ENCODE measurements at regions not wholly inside any gene's neighbourhood (a gene's known extent, or its start where the extent isn't known, plus 50 kb on each side); places are given as distances from the start of the nearest gene placed in this dataset.

GRCh38 chr2:200736646-200737274 lies 75.0 kb upstream of the BZW1 start:
- H3K36me3 ChIP-seq (ENCODE audit: control insufficient read depth in 4 of 4, insufficient read depth in 4 of 4, low read length in 4 of 4), result no peaks in the 10 kb centered on the region
- peaks cover 7 to 32% (median 11%) of the 10 kb centered on the region in 5 donors for H3K4me1 ChIP-seq (ENCODE audit: control insufficient read depth in 5 of 5, insufficient read depth in 5 of 5, low read length in 5 of 5)
- peak overlapping the region in 1 of 2 donors; percentile 11 for H3K9ac ChIP-seq (ENCODE audit: insufficient read depth in 1 of 2, low read length in 2 of 2)
- H3K27ac ChIP-seq (ENCODE audit: low read depth in 1 of 2, low read length in 1 of 2), result no peak overlapping the region
- H3K9me3 ChIP-seq (ENCODE audit: control insufficient read depth in 4 of 4, insufficient read depth in 3 of 4, low read length in 3 of 4), result no peaks in the 10 kb centered on the region
- no peak overlapping the region for H3K4me3 ChIP-seq
- WGBS, 2 donors, result 44 to 68% methylated on average over 6 of the region's 6 CpGs
- DNase-seq (peak; percentile 41 to 76 (median 65)), ATAC-seq (ENCODE audit: insufficient read depth, low FRiP score) (no peak)
- no peak for TF ChIP-seq CTCF (IDR thresholded peaks at IDR 0.05; ENCODE audit: control extremely low read depth, extremely low read depth)
- H3K27me3 ChIP-seq (ENCODE audit: control insufficient read depth in 3 of 3, insufficient read depth in 3 of 3, low read length in 2 of 3), result no peaks in the 10 kb centered on the region

- H3K27ac ChIP-seq (ENCODE audit: low read depth in 1 of 2, low read length in 1 of 2), result no peak overlapping the region
- no peak overlapping the region for H3K4me3 ChIP-seq
- TF ChIP-seq CTCF (IDR thresholded peaks at IDR 0.05; ENCODE audit: control extremely low read depth, extremely low read depth), result no peak
- no peaks in the 10 kb centered on the region for H3K36me3 ChIP-seq (ENCODE audit: control insufficient read depth in 4 of 4, insufficient read depth in 4 of 4, low read length in 4 of 4)
- WGBS, 2 donors, result 87 to 93% methylated on average over 4 of the region's 4 CpGs
- ATAC-seq (ENCODE audit: insufficient read depth, low FRiP score), result no peak
- H3K9me3 ChIP-seq (ENCODE audit: control insufficient read depth in 4 of 4, insufficient read depth in 3 of 4, low read length in 3 of 4), result no peaks in the 10 kb centered on the region
- H3K4me1 ChIP-seq (ENCODE audit: control insufficient read depth in 5 of 5, insufficient read depth in 5 of 5, low read length in 5 of 5), result peaks cover 7 to 41% (median 19%) of the 10 kb centered on the region in 5 donors
- no peak overlapping the region for H3K9ac ChIP-seq (ENCODE audit: insufficient read depth in 1 of 2, low read length in 2 of 2)
- no peaks in the 10 kb centered on the region for H3K27me3 ChIP-seq (ENCODE audit: control insufficient read depth in 3 of 3, insufficient read depth in 3 of 3, low read length in 2 of 3)
- no peak for DNase-seq
Observed at GRCh38 chr2:200737585-200737984, 74.1 kb upstream of the BZW1 start.

- no peak for ATAC-seq (ENCODE audit: insufficient read depth, low FRiP score)
- H3K27me3 ChIP-seq (ENCODE audit: control insufficient read depth in 3 of 3, insufficient read depth in 3 of 3, low read length in 2 of 3), result no peaks in the 10 kb centered on the region
- 93 to 94% methylated on average over 7 of the region's 7 CpGs for WGBS, 2 donors
- H3K9me3 ChIP-seq (ENCODE audit: control insufficient read depth in 4 of 4, insufficient read depth in 3 of 4, low read length in 3 of 4), result no peaks in the 10 kb centered on the region
- H3K4me1 ChIP-seq (ENCODE audit: control insufficient read depth in 5 of 5, insufficient read depth in 5 of 5, low read length in 5 of 5), result peaks cover 7 to 51% (median 28%) of the 10 kb centered on the region in 5 donors
- TF ChIP-seq CTCF (IDR thresholded peaks at IDR 0.05; ENCODE audit: control extremely low read depth, extremely low read depth), result no peak
- no peak overlapping the region for H3K9ac ChIP-seq (ENCODE audit: insufficient read depth in 1 of 2, low read length in 2 of 2)
- no peak for DNase-seq
- no peaks in the 10 kb centered on the region for H3K36me3 ChIP-seq (ENCODE audit: control insufficient read depth in 4 of 4, insufficient read depth in 4 of 4, low read length in 4 of 4)
- H3K4me3 ChIP-seq, result no peak overlapping the region
- H3K27ac ChIP-seq (ENCODE audit: low read depth in 1 of 2, low read length in 1 of 2), result no peak overlapping the region
Observed at GRCh38 chr2:200738590-200738989, 73.1 kb upstream of the BZW1 start.

- Histone ChIP-seq H3K4me1 (ENCODE audit: control insufficient read depth in 5 of 5, insufficient read depth in 5 of 5, low read length in 5 of 5) (peaks cover 7 to 60% (median 29%) of the 10 kb centered on the region in 5 donors), H3K36me3 (ENCODE audit: control insufficient read depth in 4 of 4, insufficient read depth in 4 of 4, low read length in 4 of 4) (no peaks in the 10 kb centered on the region), H3K9me3 (ENCODE audit: control insufficient read depth in 4 of 4, insufficient read depth in 3 of 4, low read length in 3 of 4) (no peaks in the 10 kb centered on the region), H3K9ac (ENCODE audit: insufficient read depth in 1 of 2, low read length in 2 of 2) (no peak overlapping the region), H3K27me3 (ENCODE audit: control insufficient read depth in 3 of 3, insufficient read depth in 3 of 3, low read length in 2 of 3) (no peaks in the 10 kb centered on the region), H3K4me3 (no peak overlapping the region), H3K27ac (ENCODE audit: low read depth in 1 of 2, low read length in 1 of 2) (peak overlapping the region in 1 of 2 donors; percentile 75)
- DNase-seq (no peak), ATAC-seq (ENCODE audit: insufficient read depth, low FRiP score) (no peak)
- no peak for TF ChIP-seq CTCF (IDR thresholded peaks at IDR 0.05; ENCODE audit: control extremely low read depth, extremely low read depth)
- 88 to 90% methylated on average over 6 of the region's 6 CpGs for WGBS, 2 donors
Observed at GRCh38 chr2:200740907-200741306, 70.8 kb upstream of the BZW1 start.

Measured in lung (tissue), 11 donors.